A673 (cell line): ENCODE measurements at regions not wholly inside any gene's neighbourhood (a gene's known extent, or its start where the extent isn't known, plus 50 kb on each side); places are given as distances from the start of the nearest gene placed in this dataset.

Experiments used
- BruUV-seq: library from RNA; stranded (reverse); fragments of 400-500 nt; replicated peaks from 2 replicates; lab custom pipeline; 2021; lab: Mats Ljungman, UMichigan
- CTCF ChIA-PET: fragments of 300-600 bp; sonication (Branson Sonifier 250); formaldehyde crosslinking; loops from one replicate; lab custom pipeline; 2022; ENCODE audit warnings: antibody characterized with exemption; lab: Charles Lee
- POLR2A ChIA-PET: fragments of 300-600 bp; sonication (Branson Sonifier 250); formaldehyde crosslinking; loops from one replicate; lab custom pipeline; 2022; ENCODE audit warnings: antibody characterized with exemption; ENCODE audit not compliant: low non-redundant PET; lab: Charles Lee
- DNase-seq: peaks from one replicate; pipeline ENCODE4 v3.0.0-alpha.2; 2015; ENCODE audit warnings: low spot score
- H3K27ac ChIP-seq: fragments of 200-600 bp; sonication (generic); 2 replicates; pipeline ENCODE4 v1.5.1; 2016; ENCODE audit warnings: mixed run types, low read depth, mild to moderate bottlenecking, mixed read lengths, antibody characterized with exemption, low read length; ENCODE audit not compliant: poor library complexity, severe bottlenecking
- H3K27me3 ChIP-seq: fragments of 200-600 bp; sonication (generic); replicated peaks from 2 replicates; pipeline ENCODE4 v1.6.1; 2017; ENCODE audit warnings: mixed run types, low read depth, mild to moderate bottlenecking, mixed read lengths, antibody characterized with exemption, low read length; ENCODE audit not compliant: insufficient read depth, poor library complexity
- H3K36me3 ChIP-seq: fragments of 200-600 bp; sonication (generic); 2 replicates; pipeline ENCODE4 v1.6.1; 2016; ENCODE audit warnings: mixed run types, mild to moderate bottlenecking, mixed read lengths, antibody characterized with exemption, low read length; ENCODE audit not compliant: insufficient read depth, poor library complexity, severe bottlenecking
- H3K4me1 ChIP-seq: fragments of 200-600 bp; sonication (generic); 2 replicates; pipeline ENCODE4 v1.6.1; 2017; ENCODE audit warnings: mixed run types, mild to moderate bottlenecking, mixed read lengths, antibody characterized with exemption, low read length; ENCODE audit not compliant: insufficient read depth, poor library complexity, severe bottlenecking
- H3K4me3 ChIP-seq: fragments of 200-600 bp; sonication (generic); 2 replicates; pipeline ENCODE4 v1.5.1; 2016; ENCODE audit warnings: low read depth, mixed run types, mild to moderate bottlenecking, mixed read lengths, low read length; ENCODE audit not compliant: poor library complexity, severe bottlenecking
- H3K9me3 ChIP-seq: fragments of 200-600 bp; sonication (generic); 2 replicates; pipeline ENCODE4 v1.6.1; 2016; ENCODE audit warnings: mixed run types, low read depth, mild to moderate bottlenecking, mixed read lengths, antibody characterized with exemption, low read length; ENCODE audit not compliant: poor library complexity, severe bottlenecking
- EZH2 ChIP-seq: fragments of 200-600 bp; sonication (generic); IDR thresholded peaks from 2 replicates; pipeline ENCODE4 v1.6.1; 2017; ENCODE audit warnings: borderline replicate concordance, low read depth, mild to moderate bottlenecking, mixed read lengths, antibody characterized with exemption, low read length; ENCODE audit not compliant: poor library complexity, severe bottlenecking
- intact Hi-C: fragments of 100-400 bp; cut with micrococcal nuclease; formaldehyde crosslinking; loops from one replicate; pipeline ENCODE4 v1.10.0; 2022; ENCODE audit not compliant: unreplicated experiment
- TF ChIP-seq, protein P1 (sequence below): fragments of 300-800, 200-600 bp; sonication (generic); conservative IDR thresholded peaks from 2 replicates; pipeline ENCODE4 v1.5.1; 2017; ENCODE audit warnings: low read depth, mild to moderate bottlenecking, antibody characterized with exemption, low read length, moderate library complexity, mixed read lengths

DNA sequence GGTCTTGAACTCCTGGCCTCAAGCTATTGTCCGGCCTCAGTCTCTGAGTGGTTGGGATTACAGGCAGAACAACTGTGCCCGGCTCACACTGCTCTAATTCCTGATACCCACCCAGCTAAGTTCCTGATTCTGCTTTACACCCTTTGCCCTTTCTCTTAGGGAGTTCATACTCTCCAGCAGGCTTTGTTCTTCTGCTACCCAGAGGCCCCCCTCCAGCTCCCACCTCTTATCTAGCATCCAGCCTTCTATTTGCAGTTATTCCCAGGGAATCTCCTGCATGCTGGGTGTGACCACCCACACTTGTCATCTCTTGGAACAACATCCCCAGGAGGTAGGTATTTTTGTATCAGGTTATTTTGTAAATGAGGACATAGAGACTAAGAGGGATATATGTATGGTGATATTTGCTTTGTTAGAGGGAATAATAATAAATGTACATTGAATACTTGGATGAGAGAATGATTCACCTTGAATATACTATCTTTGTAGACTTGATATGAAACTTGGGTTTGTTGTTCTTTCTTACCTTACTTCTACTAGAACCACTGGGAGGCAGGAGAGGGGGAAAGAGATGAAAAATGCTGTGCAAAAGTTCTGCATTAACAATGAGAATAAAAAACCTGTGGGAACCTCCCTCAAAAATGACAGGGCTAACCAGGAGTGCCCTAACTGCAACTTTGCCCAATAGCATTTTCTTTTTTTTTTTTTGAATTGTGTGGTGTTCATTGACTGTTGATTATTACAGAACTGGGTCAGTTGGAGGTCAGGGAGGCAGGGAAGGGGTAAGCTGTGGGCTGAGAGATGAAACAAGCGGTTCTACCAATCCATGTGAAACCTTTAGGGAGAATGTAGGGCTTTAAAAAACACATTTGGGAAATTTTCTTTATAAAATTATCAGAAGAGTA lies 157.4 kb downstream of the SPRY1 start:
- H3K36me3 ChIP-seq = no peaks in the 10 kb centered on the region
- no peak for TF ChIP-seq EZH2
- TF ChIP-seq, protein P1, sequence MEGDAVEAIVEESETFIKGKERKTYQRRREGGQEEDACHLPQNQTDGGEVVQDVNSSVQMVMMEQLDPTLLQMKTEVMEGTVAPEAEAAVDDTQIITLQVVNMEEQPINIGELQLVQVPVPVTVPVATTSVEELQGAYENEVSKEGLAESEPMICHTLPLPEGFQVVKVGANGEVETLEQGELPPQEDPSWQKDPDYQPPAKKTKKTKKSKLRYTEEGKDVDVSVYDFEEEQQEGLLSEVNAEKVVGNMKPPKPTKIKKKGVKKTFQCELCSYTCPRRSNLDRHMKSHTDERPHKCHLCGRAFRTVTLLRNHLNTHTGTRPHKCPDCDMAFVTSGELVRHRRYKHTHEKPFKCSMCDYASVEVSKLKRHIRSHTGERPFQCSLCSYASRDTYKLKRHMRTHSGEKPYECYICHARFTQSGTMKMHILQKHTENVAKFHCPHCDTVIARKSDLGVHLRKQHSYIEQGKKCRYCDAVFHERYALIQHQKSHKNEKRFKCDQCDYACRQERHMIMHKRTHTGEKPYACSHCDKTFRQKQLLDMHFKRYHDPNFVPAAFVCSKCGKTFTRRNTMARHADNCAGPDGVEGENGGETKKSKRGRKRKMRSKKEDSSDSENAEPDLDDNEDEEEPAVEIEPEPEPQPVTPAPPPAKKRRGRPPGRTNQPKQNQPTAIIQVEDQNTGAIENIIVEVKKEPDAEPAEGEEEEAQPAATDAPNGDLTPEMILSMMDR = no peak
- H3K27me3 ChIP-seq = no peaks in the 10 kb centered on the region
- H3K9me3 ChIP-seq = no peaks in the 10 kb centered on the region
- CTCF ChIA-PET = no interaction called here
- no peak overlapping the region for H3K4me3 ChIP-seq
- BruUV-seq = no TSS peak
- H3K4me1 ChIP-seq = peaks cover 20% of the 10 kb centered on the region
- no peak for DNase-seq
- POLR2A ChIA-PET = no interaction called here
- intact Hi-C loops = no loop called here
- no peak overlapping the region for H3K27ac ChIP-seq

DNA sequence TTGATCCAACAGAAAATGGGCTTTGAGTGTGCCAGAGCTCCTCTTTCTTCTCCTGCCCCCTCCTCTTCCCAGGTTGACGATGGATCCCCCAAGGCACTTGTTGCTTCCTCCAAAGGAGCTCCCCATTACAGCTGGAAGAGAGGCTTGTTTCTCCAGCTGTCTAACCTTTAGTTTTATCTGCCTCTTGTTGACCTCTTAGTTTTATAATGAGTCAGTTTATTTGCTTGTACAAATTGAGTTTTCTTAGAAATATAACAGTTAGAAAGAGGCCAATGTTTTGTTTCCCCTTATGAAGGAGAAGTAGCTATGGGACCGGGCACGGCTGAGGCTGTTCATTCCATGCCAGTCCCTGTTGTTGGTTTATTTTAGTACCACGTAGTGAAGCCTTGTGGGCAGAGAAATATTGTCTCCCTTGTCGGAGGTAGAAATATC lies 158.2 kb downstream of the SPRY1 start:
- no peak for DNase-seq
- H3K36me3 ChIP-seq = no peaks in the 10 kb centered on the region
- no TSS peak for BruUV-seq
- intact Hi-C loops = no loop called here
- ChIA-PET POLR2A (no interaction called here), CTCF (no interaction called here)
- H3K4me3 ChIP-seq = no peak overlapping the region
- no peaks in the 10 kb centered on the region for H3K9me3 ChIP-seq
- peak overlapping the region; percentile 62 for H3K27ac ChIP-seq
- TF ChIP-seq, protein P1 = no peak
- no peak for TF ChIP-seq EZH2
- peaks cover 20% of the 10 kb centered on the region for H3K4me1 ChIP-seq
- H3K27me3 ChIP-seq = no peaks in the 10 kb centered on the region

GRCh38 chr4:123555233-123555806 lies 158.7 kb downstream of the SPRY1 start:
- ChIA-PET POLR2A (no interaction called here), CTCF (no interaction called here)
- peak overlapping the region; percentile 62 for H3K27ac ChIP-seq

More at GRCh38 chr4:123555233-123555806, 158.7 kb downstream of the SPRY1 start:
- H3K9me3 ChIP-seq = no peaks in the 10 kb centered on the region
- no peak overlapping the region for H3K4me3 ChIP-seq
- BruUV-seq = no TSS peak
- no peaks in the 10 kb centered on the region for H3K36me3 ChIP-seq
- intact Hi-C loops = no loop called here
- peaks cover 20% of the 10 kb centered on the region for H3K4me1 ChIP-seq
- peak; percentile 65 for DNase-seq
- TF ChIP-seq, protein P1 = no peak
- no peak for TF ChIP-seq EZH2
- no peaks in the 10 kb centered on the region for H3K27me3 ChIP-seq
